ENCODE measurements at regions not wholly inside any gene's neighbourhood (a gene's known extent, or its start where the extent isn't known, plus 50 kb on each side); places are given as distances from the start of the nearest gene placed in this dataset.
A peak's percentile ranks its signal among the peaks of the same experiment; 100 is the strongest.

DNA sequence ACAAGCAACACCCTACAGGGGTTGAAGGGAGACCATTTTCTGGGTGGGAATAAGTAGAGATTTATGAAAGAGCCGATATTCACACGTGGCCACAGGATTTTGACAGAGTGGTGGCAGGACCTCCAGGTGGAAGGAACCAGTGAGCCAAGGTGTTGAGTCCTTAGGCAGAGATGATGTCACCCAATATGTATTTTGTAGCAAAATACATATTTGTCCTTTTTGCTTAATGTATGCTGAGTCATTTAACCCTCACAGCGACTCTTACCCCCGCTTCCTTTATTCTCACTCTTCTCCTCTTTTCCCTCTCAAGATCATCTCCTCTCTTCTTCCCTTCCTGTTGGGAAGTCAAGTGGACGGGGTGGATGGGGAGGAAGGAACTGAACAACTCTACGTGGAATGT, 215.7 kb upstream of the S1PR3 start:
- peaks cover 17% of the 10 kb centered on the region for H3F3A ChIP-seq (replicated peaks; ENCODE audit: insufficient read depth)
- H4K20me1 ChIP-seq (ENCODE audit: insufficient read depth), result no peaks in the 10 kb centered on the region
- no peak overlapping the region for H3K4me3 ChIP-seq (ENCODE audit: low read depth in 2 of 2, low read length in 1 of 2)
- POLR2A ChIA-PET, result no interaction called here
- H3K9me3 ChIP-seq, result no peaks in the 10 kb centered on the region
- peaks cover 13 to 55% of the 10 kb centered on the region in 2 experiments for H3K4me1 ChIP-seq (ENCODE audit: control insufficient read depth in 1 of 2, insufficient read depth in 2 of 2, low read depth in 1 of 2, low read length in 1 of 2)
- no peaks in the 10 kb centered on the region for H3K79me2 ChIP-seq (ENCODE audit: insufficient read depth)
- H3K36me3 ChIP-seq (replicated peaks in 1 of 2; ENCODE audit: control insufficient read depth in 1 of 2, insufficient read depth in 2 of 2, low read length in 1 of 2), result no peaks in the 10 kb centered on the region
- H3K27me3 ChIP-seq (ENCODE audit: insufficient read depth), result no peaks in the 10 kb centered on the region
- peak overlapping the region; percentile 19 for H3K9ac ChIP-seq
- WGBS (ENCODE audit: low lambda C conversion rate), result 86% methylated on average over 6 of the region's 6 CpGs
- CTCF ChIA-PET, result no interaction called here
- TF ChIP-seq JUND (IDR thresholded peaks at IDR 0.05), result peak; percentile 20; the same call in 1 of the 2 replicates
- TF ChIP-seq, protein P1, sequence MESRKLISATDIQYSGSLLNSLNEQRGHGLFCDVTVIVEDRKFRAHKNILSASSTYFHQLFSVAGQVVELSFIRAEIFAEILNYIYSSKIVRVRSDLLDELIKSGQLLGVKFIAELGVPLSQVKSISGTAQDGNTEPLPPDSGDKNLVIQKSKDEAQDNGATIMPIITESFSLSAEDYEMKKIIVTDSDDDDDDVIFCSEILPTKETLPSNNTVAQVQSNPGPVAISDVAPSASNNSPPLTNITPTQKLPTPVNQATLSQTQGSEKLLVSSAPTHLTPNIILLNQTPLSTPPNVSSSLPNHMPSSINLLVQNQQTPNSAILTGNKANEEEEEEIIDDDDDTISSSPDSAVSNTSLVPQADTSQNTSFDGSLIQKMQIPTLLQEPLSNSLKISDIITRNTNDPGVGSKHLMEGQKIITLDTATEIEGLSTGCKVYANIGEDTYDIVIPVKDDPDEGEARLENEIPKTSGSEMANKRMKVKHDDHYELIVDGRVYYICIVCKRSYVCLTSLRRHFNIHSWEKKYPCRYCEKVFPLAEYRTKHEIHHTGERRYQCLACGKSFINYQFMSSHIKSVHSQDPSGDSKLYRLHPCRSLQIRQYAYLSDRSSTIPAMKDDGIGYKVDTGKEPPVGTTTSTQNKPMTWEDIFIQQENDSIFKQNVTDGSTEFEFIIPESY (IDR thresholded peaks at IDR 0.05; ENCODE audit: borderline replicate concordance, low read depth), result no peak
- H3K27ac ChIP-seq (ENCODE audit: low read depth in 2 of 2, low read length in 1 of 2), result peak overlapping the region; percentile 60 to 77; a peak in 3 of 4 replicates
- DNase-seq, result no peak
- H3K4me2 ChIP-seq, result peak overlapping the region; percentile 54
- no peaks in the 10 kb centered on the region for H3K9me2 ChIP-seq
- H2AFZ ChIP-seq (ENCODE audit: low read depth), result no peak overlapping the region

DNA sequence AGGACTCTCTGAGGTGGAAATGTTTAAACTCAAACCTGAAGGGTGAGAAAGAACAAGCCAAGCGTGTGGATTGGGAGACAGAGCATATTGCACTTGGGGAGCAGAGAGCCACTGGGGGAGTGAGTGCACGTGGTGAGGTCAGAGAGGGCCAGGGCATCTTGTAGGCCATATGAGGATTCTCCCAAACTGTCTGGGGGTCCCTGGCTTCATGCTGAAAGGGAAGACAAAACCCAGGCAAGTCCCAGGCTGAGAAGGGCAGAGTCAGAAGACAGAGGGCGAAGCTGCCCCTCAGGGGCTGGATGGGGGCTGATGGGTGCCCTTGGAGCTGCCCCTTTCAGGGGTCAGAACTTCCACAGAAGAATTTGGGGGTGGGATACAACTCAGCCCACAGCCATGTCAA, 215.3 kb upstream of the S1PR3 start:
- 92% methylated on average over 3 of the region's 3 CpGs for WGBS (ENCODE audit: low lambda C conversion rate)

DNA sequence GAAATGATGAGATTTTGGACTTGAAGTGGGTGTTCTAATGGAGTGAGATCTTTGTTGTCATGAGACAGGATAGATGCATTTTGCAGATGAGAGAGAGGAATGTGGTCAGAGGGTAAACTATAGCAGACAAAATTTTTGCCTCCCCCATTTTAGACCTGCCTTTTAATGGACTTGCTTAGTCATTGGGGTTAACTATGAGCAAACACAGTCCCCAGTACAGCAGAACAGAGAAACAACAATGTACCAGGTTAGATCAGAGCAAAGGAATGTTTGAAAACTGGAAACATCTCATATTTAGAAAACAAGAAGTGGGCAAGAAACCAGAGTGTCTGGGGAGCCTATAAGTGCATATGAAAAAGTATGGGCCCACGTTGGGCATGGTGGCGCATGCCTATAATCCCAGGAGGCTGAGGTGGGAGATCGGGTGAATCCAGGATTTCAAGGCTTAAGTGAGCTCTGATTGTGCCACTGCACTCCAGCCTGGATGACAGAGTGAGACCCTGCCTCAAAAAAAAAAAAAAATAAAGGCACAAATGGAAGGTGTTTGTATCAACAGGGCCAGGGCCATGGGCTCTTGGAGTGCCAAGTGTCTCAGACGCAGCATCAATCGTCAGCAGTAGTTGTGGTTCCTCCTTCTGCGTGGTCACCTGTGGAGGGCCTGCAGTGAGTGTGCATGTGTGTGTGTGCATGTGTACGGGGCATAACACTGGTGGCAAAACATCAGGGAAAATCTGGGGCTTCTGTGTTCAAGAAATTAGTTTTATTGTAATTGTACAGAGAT, 214.4 kb upstream of the S1PR3 start:
- peaks cover 19 to 56% of the 10 kb centered on the region in 2 experiments for H3K4me1 ChIP-seq (ENCODE audit: control insufficient read depth in 1 of 2, insufficient read depth in 2 of 2, low read depth in 1 of 2, low read length in 1 of 2)
- H3K4me3 ChIP-seq (ENCODE audit: low read depth in 2 of 2, low read length in 1 of 2), result no peak overlapping the region
- no peaks in the 10 kb centered on the region for H3K9me3 ChIP-seq
- ChIA-PET CTCF (no interaction called here), POLR2A (no interaction called here)
- H3K79me2 ChIP-seq (ENCODE audit: insufficient read depth), result no peaks in the 10 kb centered on the region
- no peaks in the 10 kb centered on the region for H3K36me3 ChIP-seq (replicated peaks in 1 of 2; ENCODE audit: control insufficient read depth in 1 of 2, insufficient read depth in 2 of 2, low read length in 1 of 2)
- H3K27me3 ChIP-seq (ENCODE audit: insufficient read depth), result no peaks in the 10 kb centered on the region
- H3K9ac ChIP-seq, result no peak overlapping the region
- peaks cover 17% of the 10 kb centered on the region for H3F3A ChIP-seq (replicated peaks; ENCODE audit: insufficient read depth)
- DNase-seq, result no peak
- 66% methylated on average over 7 of the region's 7 CpGs for WGBS (ENCODE audit: low lambda C conversion rate)
- H2AFZ ChIP-seq (ENCODE audit: low read depth), result no peak overlapping the region
- H4K20me1 ChIP-seq (ENCODE audit: insufficient read depth), result no peaks in the 10 kb centered on the region
- peak overlapping the region; percentile 62 to 77; a peak in 3 of 4 replicates for H3K27ac ChIP-seq (ENCODE audit: low read depth in 2 of 2, low read length in 1 of 2)
- no peaks in the 10 kb centered on the region for H3K9me2 ChIP-seq
- peak overlapping the region; percentile 54; the same call in 1 of the 2 replicates for H3K4me2 ChIP-seq
- TF ChIP-seq, protein P2, sequence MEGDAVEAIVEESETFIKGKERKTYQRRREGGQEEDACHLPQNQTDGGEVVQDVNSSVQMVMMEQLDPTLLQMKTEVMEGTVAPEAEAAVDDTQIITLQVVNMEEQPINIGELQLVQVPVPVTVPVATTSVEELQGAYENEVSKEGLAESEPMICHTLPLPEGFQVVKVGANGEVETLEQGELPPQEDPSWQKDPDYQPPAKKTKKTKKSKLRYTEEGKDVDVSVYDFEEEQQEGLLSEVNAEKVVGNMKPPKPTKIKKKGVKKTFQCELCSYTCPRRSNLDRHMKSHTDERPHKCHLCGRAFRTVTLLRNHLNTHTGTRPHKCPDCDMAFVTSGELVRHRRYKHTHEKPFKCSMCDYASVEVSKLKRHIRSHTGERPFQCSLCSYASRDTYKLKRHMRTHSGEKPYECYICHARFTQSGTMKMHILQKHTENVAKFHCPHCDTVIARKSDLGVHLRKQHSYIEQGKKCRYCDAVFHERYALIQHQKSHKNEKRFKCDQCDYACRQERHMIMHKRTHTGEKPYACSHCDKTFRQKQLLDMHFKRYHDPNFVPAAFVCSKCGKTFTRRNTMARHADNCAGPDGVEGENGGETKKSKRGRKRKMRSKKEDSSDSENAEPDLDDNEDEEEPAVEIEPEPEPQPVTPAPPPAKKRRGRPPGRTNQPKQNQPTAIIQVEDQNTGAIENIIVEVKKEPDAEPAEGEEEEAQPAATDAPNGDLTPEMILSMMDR (IDR thresholded peaks at IDR 0.05), result no peak
- 0 out of 2 replicates have a peak, but pooled peaks have one; percentile 38 for TF ChIP-seq FOXM1 (IDR thresholded peaks at IDR 0.05; ENCODE audit: low read depth)
- peak; percentile 84 for TF ChIP-seq FOSL2 (IDR thresholded peaks at IDR 0.05; ENCODE audit: borderline replicate concordance, low read depth)
- peak; percentile 90 for TF ChIP-seq JUND (IDR thresholded peaks at IDR 0.05)
- TF ChIP-seq, protein P3, sequence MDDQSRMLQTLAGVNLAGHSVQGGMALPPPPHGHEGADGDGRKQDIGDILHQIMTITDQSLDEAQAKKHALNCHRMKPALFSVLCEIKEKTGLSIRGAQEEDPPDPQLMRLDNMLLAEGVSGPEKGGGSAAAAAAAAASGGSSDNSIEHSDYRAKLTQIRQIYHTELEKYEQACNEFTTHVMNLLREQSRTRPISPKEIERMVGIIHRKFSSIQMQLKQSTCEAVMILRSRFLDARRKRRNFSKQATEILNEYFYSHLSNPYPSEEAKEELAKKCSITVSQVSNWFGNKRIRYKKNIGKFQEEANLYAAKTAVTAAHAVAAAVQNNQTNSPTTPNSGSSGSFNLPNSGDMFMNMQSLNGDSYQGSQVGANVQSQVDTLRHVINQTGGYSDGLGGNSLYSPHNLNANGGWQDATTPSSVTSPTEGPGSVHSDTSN (IDR thresholded peaks at IDR 0.05), result peak; percentile 82
- TF ChIP-seq, protein P1 (IDR thresholded peaks at IDR 0.05; ENCODE audit: borderline replicate concordance, low read depth), result 0 out of 2 replicates have a peak, but pooled peaks have one; percentile 40
- TF ChIP-seq MEF2A (IDR thresholded peaks at IDR 0.05; ENCODE audit: borderline replicate concordance, low read depth), result peak; percentile 64; the same call in 1 of the 2 replicates
- peak in 1 of 2 experiments; percentile 91; a peak in 2 of 4 replicates for TF ChIP-seq EP300 (IDR thresholded peaks at IDR 0.05; ENCODE audit: borderline replicate concordance in 1 of 2, low read depth in 1 of 2, low read length in 1 of 2)
- TF ChIP-seq TCF12 (IDR thresholded peaks at IDR 0.05), result peak; percentile 91
- TF ChIP-seq POLR2AphosphoS5 (IDR thresholded peaks at IDR 0.05; ENCODE audit: low read depth, low read length), result peak; percentile 59; the same call in 1 of the 2 replicates

More for the DNA sequence above, 215.3 kb upstream of the S1PR3 start:
- Histone ChIP-seq H3K79me2 (ENCODE audit: insufficient read depth) (no peaks in the 10 kb centered on the region), H2AFZ (ENCODE audit: low read depth) (no peak overlapping the region), H3K36me3 (replicated peaks in 1 of 2; ENCODE audit: control insufficient read depth in 1 of 2, insufficient read depth in 2 of 2, low read length in 1 of 2) (no peaks in the 10 kb centered on the region), H4K20me1 (ENCODE audit: insufficient read depth) (no peaks in the 10 kb centered on the region), H3K4me1 (ENCODE audit: control insufficient read depth in 1 of 2, insufficient read depth in 2 of 2, low read depth in 1 of 2, low read length in 1 of 2) (peaks cover 13 to 55% of the 10 kb centered on the region in 2 experiments), H3K4me3 (ENCODE audit: low read depth in 2 of 2, low read length in 1 of 2) (no peak overlapping the region), H3F3A (replicated peaks; ENCODE audit: insufficient read depth) (peaks cover 17% of the 10 kb centered on the region), H3K9me2 (no peaks in the 10 kb centered on the region), H3K9me3 (no peaks in the 10 kb centered on the region), H3K27me3 (ENCODE audit: insufficient read depth) (no peaks in the 10 kb centered on the region), H3K9ac (peak overlapping the region; percentile 19), H3K27ac (ENCODE audit: low read depth in 2 of 2, low read length in 1 of 2) (peak overlapping the region; percentile 50 to 77; a peak in 3 of 4 replicates), H3K4me2 (peak overlapping the region; percentile 54)
- CTCF ChIA-PET, result no interaction called here
- POLR2A ChIA-PET, result no interaction called here
- TF ChIP-seq SIN3A (IDR thresholded peaks at IDR 0.05; ENCODE audit: borderline replicate concordance, low read depth, low read length), result no peak
- no peak for TF ChIP-seq NRF1 (IDR thresholded peaks at IDR 0.05; ENCODE audit: low read depth, low read length)
- no peak for TF ChIP-seq EP300 (IDR thresholded peaks at IDR 0.05; ENCODE audit: borderline replicate concordance in 1 of 2, low read depth in 1 of 2, low read length in 1 of 2)
- no peak for TF ChIP-seq YY1 (IDR thresholded peaks at IDR 0.05; ENCODE audit: low read depth)
- TF ChIP-seq GATA2 (CRISPR knock-in tag; IDR thresholded peaks at IDR 0.05), result no peak
- no peak for DNase-seq
